Transverse colon (tissue), 4 donors: ENCODE measurements at regions not wholly inside any gene's neighbourhood (a gene's known extent, or its start where the extent isn't known, plus 50 kb on each side); places are given as distances from the start of the nearest gene placed in this dataset.

ENCODE experiments used
- DNase-seq: peaks from one replicate; pipeline ENCODE4 v3.0.0-alpha.2; 2019
- H3K27ac ChIP-seq, 4 donors: fragments of 200-600 bp; sonication (generic); 2 replicates each; pipeline ENCODE4 v1.5.1; 2016 to 2018; ENCODE audit warnings: inconsistent platforms in 4 of 4
- H3K27me3 ChIP-seq: fragments of 200-600 bp; sonication (generic); 2 replicates; pipeline ENCODE4 v1.5.1; 2017; ENCODE audit warnings: inconsistent platforms
- H3K36me3 ChIP-seq, 4 donors: fragments of 200-600 bp; sonication (generic); 2 replicates each; pipeline ENCODE4 v1.5.1; 2017 to 2019; ENCODE audit warnings: inconsistent platforms in 4 of 4
- H3K4me1 ChIP-seq, 4 donors: fragments of 200-600 bp; sonication (generic); 2 replicates each; pipeline ENCODE4 v1.5.1; 2017 to 2020; ENCODE audit warnings: inconsistent platforms in 4 of 4
- H3K4me3 ChIP-seq, 4 donors: fragments of 200-600 bp; sonication (generic); 1 replicate in 1 of 4; 2 replicates in 3 of 4; pipeline versions ENCODE4 v1.5.1 to v1.6.1; 2017 to 2019; ENCODE audit warnings: inconsistent platforms in 4 of 4
- H3K9me3 ChIP-seq, 2 donors: fragments of 200-600 bp; sonication (generic); 2 replicates each; pipeline ENCODE4 v1.5.1; 2017 to 2019; ENCODE audit warnings: inconsistent platforms in 2 of 2
- CTCF ChIP-seq, 5 experiments: fragments of 200-600 bp in 3 of 5; fragments of 450-650 bp in 2 of 5; sonication (generic) in 3 of 5; IDR thresholded peaks; 1 replicate in 2 of 5; 2 replicates in 3 of 5; pipeline ENCODE4 v1.5.1; 2016 to 2017; ENCODE audit warnings: antibody characterized with exemption in 5 of 5, inconsistent platforms in 3 of 5, mild to moderate bottlenecking in 2 of 5, moderate library complexity in 1 of 5
- EP300 ChIP-seq: sonication (generic); formaldehyde crosslinking; IDR thresholded peaks from one replicate; pipeline ENCODE4 v1.6.1; 2017; ENCODE audit warnings: antibody characterized with exemption, low read depth
- POLR2A ChIP-seq: fragments of 450-650 bp; IDR thresholded peaks from one replicate; pipeline ENCODE4 v1.6.1; 2016; ENCODE audit warnings: antibody characterized with exemption, mild to moderate bottlenecking, moderate library complexity
- POLR2AphosphoS5 ChIP-seq, 3 donors: sonication (generic); formaldehyde crosslinking; IDR thresholded peaks; one replicate each; pipeline ENCODE4 v1.6.1; 2016; ENCODE audit warnings: antibody characterized with exemption in 3 of 3
- WGBS, 2 donors: methylation state at CpG; one replicate each; pipeline ENCODE4 v1.1.5; 2018; ENCODE audit warnings: low coverage in 1 of 2; 5-methylcytosine and 5-hydroxymethylcytosine counted together
- in situ Hi-C, 4 donors: fragments of 200-750 bp; cut with MboI; loops; one replicate each; pipeline versions ENCODE4 v1.15.0 to v1.15.1; 2017; ENCODE audit warnings: low sequenced_read_pairs in 3 of 4, low pct_ligation_motif_present in 1 of 4, low pct_unique_long_range_greater_than_20kb in 1 of 4
- intact Hi-C: fragments of 100-400 bp; cut with DNase I; formaldehyde crosslinking; loops from one replicate; pipeline ENCODE4 v1.15.1; 2023; ENCODE audit warnings: low total_unique reads

- DNase-seq, result no peak
- intact Hi-C loops, result no loop called here
- no peak overlapping the region for H3K27ac ChIP-seq
- no peaks in the 10 kb centered on the region for H3K9me3 ChIP-seq
- H3K36me3 ChIP-seq, result no peaks in the 10 kb centered on the region
- in situ Hi-C loops, result no loop called here
- no peaks in the 10 kb centered on the region for H3K4me1 ChIP-seq
- H3K27me3 ChIP-seq, result no peaks in the 10 kb centered on the region
- TF ChIP-seq CTCF (IDR thresholded peaks at IDR 0.05) (no peak), POLR2AphosphoS5 (IDR thresholded peaks at IDR 0.05) (no peak), POLR2A (no peak), EP300 (no peak)
- H3K4me3 ChIP-seq, result no peak overlapping the region
Observed at GRCh38 chr14:53766601-53767000, 190.0 kb downstream of the BMP4 start.

- Histone ChIP-seq H3K9me3 (no peaks in the 10 kb centered on the region), H3K4me1 (no peaks in the 10 kb centered on the region), H3K27me3 (no peaks in the 10 kb centered on the region), H3K36me3 (no peaks in the 10 kb centered on the region), H3K27ac (no peak overlapping the region), H3K4me3 (no peak overlapping the region)
- in situ Hi-C loops (no loop called here), intact Hi-C loops (no loop called here)
- no peak for TF ChIP-seq CTCF (IDR thresholded peaks at IDR 0.05)
- TF ChIP-seq POLR2A, result no peak
- TF ChIP-seq POLR2AphosphoS5 (IDR thresholded peaks at IDR 0.05), result no peak
- no peak for TF ChIP-seq EP300
- DNase-seq, result no peak
- 80 to 94% methylated on average over 2 of the region's 2 CpGs for WGBS, 2 donors
Observed at GRCh38 chr14:53766106-53766505, 190.5 kb downstream of the BMP4 start.

GRCh38 chr14:53764846-53765245 is 191.8 kb downstream of the BMP4 start:
- Histone ChIP-seq H3K36me3 (no peaks in the 10 kb centered on the region), H3K9me3 (no peaks in the 10 kb centered on the region), H3K4me3 (no peak overlapping the region), H3K27ac (no peak overlapping the region), H3K27me3 (no peaks in the 10 kb centered on the region), H3K4me1 (no peaks in the 10 kb centered on the region)
- DNase-seq, result no peak
- in situ Hi-C loops, result no loop called here
- TF ChIP-seq POLR2A (no peak), CTCF (IDR thresholded peaks at IDR 0.05) (no peak)
- WGBS, 2 donors, result 84 to 100% methylated on average over 1 of the region's 1 CpG
- intact Hi-C loops, result no loop called here

- intact Hi-C loops (no loop called here), in situ Hi-C loops (no loop called here)
- TF ChIP-seq POLR2AphosphoS5 (IDR thresholded peaks at IDR 0.05), result no peak
- TF ChIP-seq EP300, result no peak
- no peak for TF ChIP-seq POLR2A
- no peak for TF ChIP-seq CTCF (IDR thresholded peaks at IDR 0.05)
- Histone ChIP-seq H3K36me3 (no peaks in the 10 kb centered on the region), H3K27me3 (no peaks in the 10 kb centered on the region), H3K9me3 (no peaks in the 10 kb centered on the region), H3K4me3 (no peak overlapping the region), H3K27ac (no peak overlapping the region), H3K4me1 (no peaks in the 10 kb centered on the region)
- no peak for DNase-seq
- WGBS, 2 donors, result 65 to 85% methylated on average over 2 of the region's 2 CpGs
Observed at GRCh38 chr14:53758141-53758540, 198.5 kb downstream of the BMP4 start.
